ENCODE measurements at regions not wholly inside any gene's neighbourhood (a gene's known extent, or its start where the extent isn't known, plus 50 kb on each side); places are given as distances from the start of the nearest gene placed in this dataset.

- Histone ChIP-seq H3K9me3 (ENCODE audit: insufficient read depth, low read length, severe bottlenecking) (no peaks in the 10 kb centered on the region), H4K20me1 (ENCODE audit: insufficient read depth, low read length) (no peaks in the 10 kb centered on the region), H3K9ac (ENCODE audit: low read depth, low read length) (no peak overlapping the region), H3K4me2 (ENCODE audit: insufficient read depth, low read length) (no peak overlapping the region), H3K4me1 (ENCODE audit: insufficient read depth, low read length) (no peaks in the 10 kb centered on the region), H2AFZ (ENCODE audit: low read depth, low read length) (no peak overlapping the region), H3K79me2 (ENCODE audit: insufficient read depth, low read length) (no peaks in the 10 kb centered on the region), H3K27me3 (ENCODE audit: insufficient read depth, low read length, poor library complexity) (no peaks in the 10 kb centered on the region), H3K27ac (ENCODE audit: low read length) (no peak overlapping the region), H3K36me3 (ENCODE audit: insufficient read depth, low read length) (no peaks in the 10 kb centered on the region), H3K4me3 (ENCODE audit: low read depth in 1 of 2, low read length in 2 of 2) (no peak overlapping the region)
- ATAC-seq (ENCODE audit: insufficient read depth, low read depth) (no peak), DNase-seq (no peak)
- TF ChIP-seq, protein P1, sequence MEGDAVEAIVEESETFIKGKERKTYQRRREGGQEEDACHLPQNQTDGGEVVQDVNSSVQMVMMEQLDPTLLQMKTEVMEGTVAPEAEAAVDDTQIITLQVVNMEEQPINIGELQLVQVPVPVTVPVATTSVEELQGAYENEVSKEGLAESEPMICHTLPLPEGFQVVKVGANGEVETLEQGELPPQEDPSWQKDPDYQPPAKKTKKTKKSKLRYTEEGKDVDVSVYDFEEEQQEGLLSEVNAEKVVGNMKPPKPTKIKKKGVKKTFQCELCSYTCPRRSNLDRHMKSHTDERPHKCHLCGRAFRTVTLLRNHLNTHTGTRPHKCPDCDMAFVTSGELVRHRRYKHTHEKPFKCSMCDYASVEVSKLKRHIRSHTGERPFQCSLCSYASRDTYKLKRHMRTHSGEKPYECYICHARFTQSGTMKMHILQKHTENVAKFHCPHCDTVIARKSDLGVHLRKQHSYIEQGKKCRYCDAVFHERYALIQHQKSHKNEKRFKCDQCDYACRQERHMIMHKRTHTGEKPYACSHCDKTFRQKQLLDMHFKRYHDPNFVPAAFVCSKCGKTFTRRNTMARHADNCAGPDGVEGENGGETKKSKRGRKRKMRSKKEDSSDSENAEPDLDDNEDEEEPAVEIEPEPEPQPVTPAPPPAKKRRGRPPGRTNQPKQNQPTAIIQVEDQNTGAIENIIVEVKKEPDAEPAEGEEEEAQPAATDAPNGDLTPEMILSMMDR (IDR thresholded peaks at IDR 0.05; ENCODE audit: borderline replicate concordance, extremely low read depth, low read length, poor library complexity, severe bottlenecking) = no peak
- no peak for TF ChIP-seq EZH2 (IDR thresholded peaks at IDR 0.05; ENCODE audit: borderline replicate concordance, low read depth, low read length, severe bottlenecking)
These were observed 1465.4 kb upstream of the FLRT2 start for GRCh38 chr14:84064316-84065125.

- Histone ChIP-seq H3K4me3 (ENCODE audit: low read depth in 1 of 2, low read length in 2 of 2) (no peak overlapping the region), H2AFZ (ENCODE audit: low read depth, low read length) (no peak overlapping the region), H3K9me3 (ENCODE audit: insufficient read depth, low read length, severe bottlenecking) (no peaks in the 10 kb centered on the region), H3K4me1 (ENCODE audit: insufficient read depth, low read length) (no peaks in the 10 kb centered on the region), H3K36me3 (ENCODE audit: insufficient read depth, low read length) (no peaks in the 10 kb centered on the region), H3K4me2 (ENCODE audit: insufficient read depth, low read length) (no peak overlapping the region), H3K27me3 (ENCODE audit: insufficient read depth, low read length, poor library complexity) (no peaks in the 10 kb centered on the region), H3K79me2 (ENCODE audit: insufficient read depth, low read length) (no peaks in the 10 kb centered on the region), H4K20me1 (ENCODE audit: insufficient read depth, low read length) (no peaks in the 10 kb centered on the region), H3K27ac (ENCODE audit: low read length) (no peak overlapping the region), H3K9ac (ENCODE audit: low read depth, low read length) (no peak overlapping the region)
- no peak for DNase-seq
- TF ChIP-seq, protein P1 (IDR thresholded peaks at IDR 0.05; ENCODE audit: borderline replicate concordance, extremely low read depth, low read length, poor library complexity, severe bottlenecking) = no peak
- TF ChIP-seq EZH2 (IDR thresholded peaks at IDR 0.05; ENCODE audit: borderline replicate concordance, low read depth, low read length, severe bottlenecking) = no peak
- ATAC-seq (ENCODE audit: insufficient read depth, low read depth) = no peak
These were observed 1464.1 kb upstream of the FLRT2 start for GRCh38 chr14:84065811-84066210.

GRCh38 chr14:84068288-84068687, 1461.7 kb upstream of the FLRT2 start:
- Histone ChIP-seq H3K79me2 (ENCODE audit: insufficient read depth, low read length) (no peaks in the 10 kb centered on the region), H3K4me2 (ENCODE audit: insufficient read depth, low read length) (no peak overlapping the region), H3K9ac (ENCODE audit: low read depth, low read length) (no peak overlapping the region), H2AFZ (ENCODE audit: low read depth, low read length) (no peak overlapping the region), H4K20me1 (ENCODE audit: insufficient read depth, low read length) (no peaks in the 10 kb centered on the region), H3K27me3 (ENCODE audit: insufficient read depth, low read length, poor library complexity) (no peaks in the 10 kb centered on the region), H3K4me3 (ENCODE audit: low read depth in 1 of 2, low read length in 2 of 2) (no peak overlapping the region), H3K4me1 (ENCODE audit: insufficient read depth, low read length) (no peaks in the 10 kb centered on the region), H3K27ac (ENCODE audit: low read length) (no peak overlapping the region), H3K36me3 (ENCODE audit: insufficient read depth, low read length) (no peaks in the 10 kb centered on the region), H3K9me3 (ENCODE audit: insufficient read depth, low read length, severe bottlenecking) (no peaks in the 10 kb centered on the region)
- TF ChIP-seq, protein P1 (IDR thresholded peaks at IDR 0.05; ENCODE audit: borderline replicate concordance, extremely low read depth, low read length, poor library complexity, severe bottlenecking) = no peak
- TF ChIP-seq EZH2 (IDR thresholded peaks at IDR 0.05; ENCODE audit: borderline replicate concordance, low read depth, low read length, severe bottlenecking) = no peak
- DNase-seq (no peak), ATAC-seq (ENCODE audit: insufficient read depth, low read depth) (no peak)

Data from DND-41 (cell line).